HEK293 (cell line): ENCODE measurements at regions not wholly inside any gene's neighbourhood (a gene's known extent, or its start where the extent isn't known, plus 50 kb on each side); places are given as distances from the start of the nearest gene placed in this dataset.

Source experiments
- CTCF ChIA-PET: fragments of 350-600 bp; formaldehyde crosslinking; extraction: SDS; loops from one replicate; lab custom pipeline; 2021; ENCODE audit warnings: antibody characterized with exemption; lab: Yijun Ruan, JAX
- POLR2A ChIA-PET: fragments of 300-600 bp; formaldehyde crosslinking; extraction: SDS; loops from one replicate; lab custom pipeline; 2020; ENCODE audit warnings: antibody characterized with exemption, inconsistent platforms; lab: Yijun Ruan, JAX
- H3K27ac ChIP-seq: fragments of 200-500 bp; sonication (Bioruptor generic); 2 replicates; pipeline ENCODE4 v1.5.1; 2014; ENCODE audit warnings: low read depth, low read length, control low read depth, inconsistent platforms; ENCODE audit errors: extremely low read depth
- H3K36me3 ChIP-seq, 2 experiments: fragments of 200-500 bp in 1 of 2; sonication (Bioruptor generic) in 1 of 2; 1 replicate in 1 of 2; 2 replicates in 1 of 2; pipeline ENCODE4 v1.5.1; 2014 to 2017; ENCODE audit warnings: inconsistent platforms in 2 of 2, low read length in 2 of 2; ENCODE audit not compliant: control insufficient read depth in 2 of 2, insufficient read depth in 1 of 2
- H3K4me1 ChIP-seq: fragments of 200-500 bp; sonication (Bioruptor generic); 2 replicates; pipeline ENCODE4 v1.5.1; 2014; ENCODE audit warnings: mild to moderate bottlenecking, low read length, inconsistent platforms; ENCODE audit not compliant: control insufficient read depth, insufficient read depth
- H3K4me3 ChIP-seq: 2 replicates; pipeline ENCODE4 v1.5.1; 2011; ENCODE audit warnings: low read depth, mild to moderate bottlenecking, control low read depth, low read length, moderate library complexity
- H3K9me3 ChIP-seq: fragments of 200-500 bp; sonication (Bioruptor generic); 2 replicates; pipeline ENCODE4 v1.5.1; 2014; ENCODE audit warnings: low read depth, low read length, inconsistent platforms; ENCODE audit not compliant: control insufficient read depth, insufficient read depth
- GLI2 ChIP-seq: fragments of 450-650 bp; formaldehyde crosslinking; IDR thresholded peaks from 2 replicates; pipeline ENCODE4; 2017; ENCODE audit warnings: missing biosample characterization, missing genetic modification characterization, low read depth, borderline replicate concordance
- SCRT2 ChIP-seq: fragments of 450-650 bp; formaldehyde crosslinking; IDR thresholded peaks from 2 replicates; pipeline ENCODE4 v1.5.1; 2016; ENCODE audit warnings: missing biosample characterization, missing genetic modification characterization
- ZFP37 ChIP-seq: fragments of 450-650 bp; formaldehyde crosslinking; IDR thresholded peaks from 2 replicates; pipeline ENCODE4 v1.5.1; 2016; ENCODE audit warnings: missing biosample characterization, missing genetic modification characterization
- ZNF132 ChIP-seq: fragments of 450-650 bp; formaldehyde crosslinking; IDR thresholded peaks from 2 replicates; pipeline ENCODE4 v1.5.1; 2017; ENCODE audit warnings: missing biosample characterization, missing genetic modification characterization, borderline replicate concordance
- ZNF292 ChIP-seq: fragments of 450-650 bp; formaldehyde crosslinking; IDR thresholded peaks from 2 replicates; pipeline ENCODE4 v1.5.1; 2016; ENCODE audit warnings: low read depth, missing biosample characterization, missing genetic modification characterization, borderline replicate concordance
- ZNF335 ChIP-seq: fragments of 450-650 bp; formaldehyde crosslinking; conservative IDR thresholded peaks from 2 replicates; pipeline ENCODE4 v1.5.1; 2016; ENCODE audit warnings: missing biosample characterization, missing genetic modification characterization
- ZNF341 ChIP-seq: fragments of 450-650 bp; formaldehyde crosslinking; IDR thresholded peaks from 2 replicates; pipeline ENCODE4; 2016; ENCODE audit warnings: low read depth, missing biosample characterization, missing genetic modification characterization
- ZNF426 ChIP-seq: fragments of 450-650 bp; formaldehyde crosslinking; IDR thresholded peaks from 2 replicates; pipeline ENCODE4 v1.5.1; 2017; ENCODE audit warnings: missing biosample characterization, missing genetic modification characterization, mild to moderate bottlenecking, inconsistent platforms, moderate library complexity
- ZNF777 ChIP-seq: fragments of 450-650 bp; formaldehyde crosslinking; IDR thresholded peaks from 2 replicates; pipeline ENCODE4 v1.5.1; 2017; ENCODE audit warnings: missing biosample characterization, missing genetic modification characterization, borderline replicate concordance
- ZNF791 ChIP-seq: fragments of 450-650 bp; formaldehyde crosslinking; IDR thresholded peaks from 2 replicates; pipeline ENCODE4 v1.5.1; 2016; ENCODE audit warnings: missing biosample characterization, missing genetic modification characterization
- TF ChIP-seq, protein P1 (sequence below): fragments of 450-650 bp; formaldehyde crosslinking; conservative IDR thresholded peaks from 2 replicates; pipeline ENCODE4 v1.5.1; 2016; ENCODE audit warnings: low read depth, missing biosample characterization, missing genetic modification characterization
- TF ChIP-seq, protein P2 (sequence below): fragments of 450-650 bp; formaldehyde crosslinking; IDR thresholded peaks from 2 replicates; pipeline ENCODE4 v1.5.1; 2016; ENCODE audit warnings: missing biosample characterization, missing genetic modification characterization
- TF ChIP-seq, protein P3 (sequence below): fragments of 450-650 bp; formaldehyde crosslinking; IDR thresholded peaks from 2 replicates; pipeline ENCODE4 v1.5.1; 2017; ENCODE audit warnings: missing biosample characterization, missing genetic modification characterization
- TF ChIP-seq, protein P4 (sequence below): fragments of 450-650 bp; formaldehyde crosslinking; IDR thresholded peaks from 2 replicates; pipeline ENCODE4 v1.5.1; 2016; ENCODE audit warnings: missing biosample characterization, missing genetic modification characterization
- TF ChIP-seq, protein P5 (sequence below): fragments of 450-650 bp; formaldehyde crosslinking; IDR thresholded peaks from 2 replicates; pipeline ENCODE4 v1.5.1; 2016; ENCODE audit warnings: missing biosample characterization, missing genetic modification characterization, low read depth
- TF ChIP-seq, protein P6 (sequence below): fragments of 450-650 bp; formaldehyde crosslinking; IDR thresholded peaks from 2 replicates; pipeline ENCODE4 v1.5.1; 2016; ENCODE audit warnings: missing biosample characterization, missing genetic modification characterization
- TF ChIP-seq, protein P7 (sequence below): fragments of 450-650 bp; formaldehyde crosslinking; IDR thresholded peaks from 2 replicates; pipeline ENCODE4 v1.5.1; 2016; ENCODE audit warnings: missing biosample characterization, missing genetic modification characterization

DNA sequence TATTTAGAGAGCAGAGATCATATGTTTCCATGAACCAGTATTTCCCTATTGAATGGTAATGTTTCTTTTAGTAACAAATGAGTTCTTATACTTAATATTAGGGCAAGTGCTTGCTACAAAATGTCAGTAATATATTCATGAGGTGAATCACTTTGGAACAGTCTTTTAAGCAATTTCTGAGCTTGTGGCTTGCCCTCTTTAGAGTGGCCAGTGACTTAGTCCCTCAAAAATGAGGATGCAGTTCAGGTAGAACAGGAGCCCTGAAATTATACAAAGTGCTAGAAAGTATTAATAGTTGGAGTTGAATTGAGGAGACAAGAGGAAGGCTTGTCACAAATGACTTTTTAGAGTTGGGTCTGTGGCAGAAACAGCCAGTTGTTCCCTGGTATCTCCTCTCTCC lies 53.4 kb upstream of the PITX2 start (continued):
- TF ChIP-seq, protein P1, sequence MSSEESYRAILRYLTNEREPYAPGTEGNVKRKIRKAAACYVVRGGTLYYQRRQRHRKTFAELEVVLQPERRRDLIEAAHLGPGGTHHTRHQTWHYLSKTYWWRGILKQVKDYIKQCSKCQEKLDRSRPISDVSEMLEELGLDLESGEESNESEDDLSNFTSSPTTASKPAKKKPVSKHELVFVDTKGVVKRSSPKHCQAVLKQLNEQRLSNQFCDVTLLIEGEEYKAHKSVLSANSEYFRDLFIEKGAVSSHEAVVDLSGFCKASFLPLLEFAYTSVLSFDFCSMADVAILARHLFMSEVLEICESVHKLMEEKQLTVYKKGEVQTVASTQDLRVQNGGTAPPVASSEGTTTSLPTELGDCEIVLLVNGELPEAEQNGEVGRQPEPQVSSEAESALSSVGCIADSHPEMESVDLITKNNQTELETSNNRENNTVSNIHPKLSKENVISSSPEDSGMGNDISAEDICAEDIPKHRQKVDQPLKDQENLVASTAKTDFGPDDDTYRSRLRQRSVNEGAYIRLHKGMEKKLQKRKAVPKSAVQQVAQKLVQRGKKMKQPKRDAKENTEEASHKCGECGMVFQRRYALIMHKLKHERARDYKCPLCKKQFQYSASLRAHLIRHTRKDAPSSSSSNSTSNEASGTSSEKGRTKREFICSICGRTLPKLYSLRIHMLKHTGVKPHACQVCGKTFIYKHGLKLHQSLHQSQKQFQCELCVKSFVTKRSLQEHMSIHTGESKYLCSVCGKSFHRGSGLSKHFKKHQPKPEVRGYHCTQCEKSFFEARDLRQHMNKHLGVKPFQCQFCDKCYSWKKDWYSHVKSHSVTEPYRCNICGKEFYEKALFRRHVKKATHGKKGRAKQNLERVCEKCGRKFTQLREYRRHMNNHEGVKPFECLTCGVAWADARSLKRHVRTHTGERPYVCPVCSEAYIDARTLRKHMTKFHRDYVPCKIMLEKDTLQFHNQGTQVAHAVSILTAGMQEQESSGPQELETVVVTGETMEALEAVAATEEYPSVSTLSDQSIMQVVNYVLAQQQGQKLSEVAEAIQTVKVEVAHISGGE, result no peak
- TF ChIP-seq, all 188 proteins: peak for 0

DNA sequence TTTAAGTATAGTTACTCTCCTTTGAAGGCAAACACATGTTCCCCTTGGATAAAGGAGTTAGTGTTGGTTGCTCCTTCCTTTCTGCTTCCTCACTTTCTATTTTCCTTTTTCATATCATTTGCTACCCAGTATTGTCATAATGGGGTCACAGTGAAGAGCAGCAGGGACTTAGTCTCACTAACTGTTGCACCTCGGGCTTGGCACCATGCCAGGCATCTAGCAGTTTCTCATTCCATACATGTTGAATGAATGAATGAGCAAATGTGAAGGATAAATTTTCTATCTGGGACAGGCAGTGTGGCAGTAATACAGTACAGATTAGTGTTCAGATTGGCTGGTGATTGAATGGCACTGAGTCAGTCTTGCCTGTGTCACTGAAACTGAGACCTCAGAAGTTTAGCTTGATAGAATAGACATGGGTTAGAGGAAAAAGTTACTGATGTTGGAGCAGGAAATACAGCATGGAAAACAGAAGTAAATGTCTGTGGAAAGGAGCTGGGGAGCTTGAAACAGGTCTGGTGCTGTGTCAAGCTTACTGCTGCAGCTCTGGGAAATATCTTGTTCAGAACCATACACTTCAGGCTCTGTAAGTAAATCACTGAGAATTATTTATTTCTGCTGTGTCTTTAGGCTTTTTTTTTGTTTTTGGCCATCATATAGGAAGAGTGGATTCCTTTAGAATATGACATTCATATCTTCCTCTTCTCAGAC lies 55.8 kb upstream of the PITX2 start:
- Histone ChIP-seq H3K36me3 (no peaks in the 10 kb centered on the region), H3K27ac (no peak overlapping the region), H3K4me1 (no peaks in the 10 kb centered on the region), H3K9me3 (no peaks in the 10 kb centered on the region), H3K4me3 (no peak overlapping the region)
- CTCF ChIA-PET, result no interaction called here
- POLR2A ChIA-PET, result no interaction called here
- no peak for TF ChIP-seq ZNF777 (tag by site-specific recombination)
- TF ChIP-seq ZNF791 (tag by site-specific recombination), result no peak
- TF ChIP-seq ZNF132, result no peak
- no peak for TF ChIP-seq ZNF335
- TF ChIP-seq ZNF341 (tag by site-specific recombination), result no peak
- TF ChIP-seq ZFP37 (tag by site-specific recombination), result no peak
- TF ChIP-seq, protein P2, sequence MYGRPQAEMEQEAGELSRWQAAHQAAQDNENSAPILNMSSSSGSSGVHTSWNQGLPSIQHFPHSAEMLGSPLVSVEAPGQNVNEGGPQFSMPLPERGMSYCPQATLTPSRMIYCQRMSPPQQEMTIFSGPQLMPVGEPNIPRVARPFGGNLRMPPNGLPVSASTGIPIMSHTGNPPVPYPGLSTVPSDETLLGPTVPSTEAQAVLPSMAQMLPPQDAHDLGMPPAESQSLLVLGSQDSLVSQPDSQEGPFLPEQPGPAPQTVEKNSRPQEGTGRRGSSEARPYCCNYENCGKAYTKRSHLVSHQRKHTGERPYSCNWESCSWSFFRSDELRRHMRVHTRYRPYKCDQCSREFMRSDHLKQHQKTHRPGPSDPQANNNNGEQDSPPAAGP (tag by site-specific recombination), result no peak
- TF ChIP-seq, protein P3, sequence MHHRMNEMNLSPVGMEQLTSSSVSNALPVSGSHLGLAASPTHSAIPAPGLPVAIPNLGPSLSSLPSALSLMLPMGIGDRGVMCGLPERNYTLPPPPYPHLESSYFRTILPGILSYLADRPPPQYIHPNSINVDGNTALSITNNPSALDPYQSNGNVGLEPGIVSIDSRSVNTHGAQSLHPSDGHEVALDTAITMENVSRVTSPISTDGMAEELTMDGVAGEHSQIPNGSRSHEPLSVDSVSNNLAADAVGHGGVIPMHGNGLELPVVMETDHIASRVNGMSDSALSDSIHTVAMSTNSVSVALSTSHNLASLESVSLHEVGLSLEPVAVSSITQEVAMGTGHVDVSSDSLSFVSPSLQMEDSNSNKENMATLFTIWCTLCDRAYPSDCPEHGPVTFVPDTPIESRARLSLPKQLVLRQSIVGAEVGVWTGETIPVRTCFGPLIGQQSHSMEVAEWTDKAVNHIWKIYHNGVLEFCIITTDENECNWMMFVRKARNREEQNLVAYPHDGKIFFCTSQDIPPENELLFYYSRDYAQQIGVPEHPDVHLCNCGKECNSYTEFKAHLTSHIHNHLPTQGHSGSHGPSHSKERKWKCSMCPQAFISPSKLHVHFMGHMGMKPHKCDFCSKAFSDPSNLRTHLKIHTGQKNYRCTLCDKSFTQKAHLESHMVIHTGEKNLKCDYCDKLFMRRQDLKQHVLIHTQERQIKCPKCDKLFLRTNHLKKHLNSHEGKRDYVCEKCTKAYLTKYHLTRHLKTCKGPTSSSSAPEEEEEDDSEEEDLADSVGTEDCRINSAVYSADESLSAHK (tag by site-specific recombination), result peak; percentile 55; the same call in 1 of the 2 replicates
- peak; percentile 47; the same call in 1 of the 2 replicates for TF ChIP-seq SCRT2 (tag by site-specific recombination)
- TF ChIP-seq, protein P4, sequence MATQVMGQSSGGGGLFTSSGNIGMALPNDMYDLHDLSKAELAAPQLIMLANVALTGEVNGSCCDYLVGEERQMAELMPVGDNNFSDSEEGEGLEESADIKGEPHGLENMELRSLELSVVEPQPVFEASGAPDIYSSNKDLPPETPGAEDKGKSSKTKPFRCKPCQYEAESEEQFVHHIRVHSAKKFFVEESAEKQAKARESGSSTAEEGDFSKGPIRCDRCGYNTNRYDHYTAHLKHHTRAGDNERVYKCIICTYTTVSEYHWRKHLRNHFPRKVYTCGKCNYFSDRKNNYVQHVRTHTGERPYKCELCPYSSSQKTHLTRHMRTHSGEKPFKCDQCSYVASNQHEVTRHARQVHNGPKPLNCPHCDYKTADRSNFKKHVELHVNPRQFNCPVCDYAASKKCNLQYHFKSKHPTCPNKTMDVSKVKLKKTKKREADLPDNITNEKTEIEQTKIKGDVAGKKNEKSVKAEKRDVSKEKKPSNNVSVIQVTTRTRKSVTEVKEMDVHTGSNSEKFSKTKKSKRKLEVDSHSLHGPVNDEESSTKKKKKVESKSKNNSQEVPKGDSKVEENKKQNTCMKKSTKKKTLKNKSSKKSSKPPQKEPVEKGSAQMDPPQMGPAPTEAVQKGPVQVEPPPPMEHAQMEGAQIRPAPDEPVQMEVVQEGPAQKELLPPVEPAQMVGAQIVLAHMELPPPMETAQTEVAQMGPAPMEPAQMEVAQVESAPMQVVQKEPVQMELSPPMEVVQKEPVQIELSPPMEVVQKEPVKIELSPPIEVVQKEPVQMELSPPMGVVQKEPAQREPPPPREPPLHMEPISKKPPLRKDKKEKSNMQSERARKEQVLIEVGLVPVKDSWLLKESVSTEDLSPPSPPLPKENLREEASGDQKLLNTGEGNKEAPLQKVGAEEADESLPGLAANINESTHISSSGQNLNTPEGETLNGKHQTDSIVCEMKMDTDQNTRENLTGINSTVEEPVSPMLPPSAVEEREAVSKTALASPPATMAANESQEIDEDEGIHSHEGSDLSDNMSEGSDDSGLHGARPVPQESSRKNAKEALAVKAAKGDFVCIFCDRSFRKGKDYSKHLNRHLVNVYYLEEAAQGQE (tag by site-specific recombination), result no peak
- no peak for TF ChIP-seq GLI2 (tag by site-specific recombination)
- TF ChIP-seq ZNF292 (tag by site-specific recombination), result no peak
- TF ChIP-seq, protein P5, sequence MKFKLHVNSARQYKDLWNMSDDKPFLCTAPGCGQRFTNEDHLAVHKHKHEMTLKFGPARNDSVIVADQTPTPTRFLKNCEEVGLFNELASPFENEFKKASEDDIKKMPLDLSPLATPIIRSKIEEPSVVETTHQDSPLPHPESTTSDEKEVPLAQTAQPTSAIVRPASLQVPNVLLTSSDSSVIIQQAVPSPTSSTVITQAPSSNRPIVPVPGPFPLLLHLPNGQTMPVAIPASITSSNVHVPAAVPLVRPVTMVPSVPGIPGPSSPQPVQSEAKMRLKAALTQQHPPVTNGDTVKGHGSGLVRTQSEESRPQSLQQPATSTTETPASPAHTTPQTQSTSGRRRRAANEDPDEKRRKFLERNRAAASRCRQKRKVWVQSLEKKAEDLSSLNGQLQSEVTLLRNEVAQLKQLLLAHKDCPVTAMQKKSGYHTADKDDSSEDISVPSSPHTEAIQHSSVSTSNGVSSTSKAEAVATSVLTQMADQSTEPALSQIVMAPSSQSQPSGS (tag by site-specific recombination), result no peak
- no peak for TF ChIP-seq ZNF426
- TF ChIP-seq, protein P6, sequence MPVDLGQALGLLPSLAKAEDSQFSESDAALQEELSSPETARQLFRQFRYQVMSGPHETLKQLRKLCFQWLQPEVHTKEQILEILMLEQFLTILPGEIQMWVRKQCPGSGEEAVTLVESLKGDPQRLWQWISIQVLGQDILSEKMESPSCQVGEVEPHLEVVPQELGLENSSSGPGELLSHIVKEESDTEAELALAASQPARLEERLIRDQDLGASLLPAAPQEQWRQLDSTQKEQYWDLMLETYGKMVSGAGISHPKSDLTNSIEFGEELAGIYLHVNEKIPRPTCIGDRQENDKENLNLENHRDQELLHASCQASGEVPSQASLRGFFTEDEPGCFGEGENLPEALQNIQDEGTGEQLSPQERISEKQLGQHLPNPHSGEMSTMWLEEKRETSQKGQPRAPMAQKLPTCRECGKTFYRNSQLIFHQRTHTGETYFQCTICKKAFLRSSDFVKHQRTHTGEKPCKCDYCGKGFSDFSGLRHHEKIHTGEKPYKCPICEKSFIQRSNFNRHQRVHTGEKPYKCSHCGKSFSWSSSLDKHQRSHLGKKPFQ (tag by site-specific recombination), result no peak
- TF ChIP-seq, protein P7, sequence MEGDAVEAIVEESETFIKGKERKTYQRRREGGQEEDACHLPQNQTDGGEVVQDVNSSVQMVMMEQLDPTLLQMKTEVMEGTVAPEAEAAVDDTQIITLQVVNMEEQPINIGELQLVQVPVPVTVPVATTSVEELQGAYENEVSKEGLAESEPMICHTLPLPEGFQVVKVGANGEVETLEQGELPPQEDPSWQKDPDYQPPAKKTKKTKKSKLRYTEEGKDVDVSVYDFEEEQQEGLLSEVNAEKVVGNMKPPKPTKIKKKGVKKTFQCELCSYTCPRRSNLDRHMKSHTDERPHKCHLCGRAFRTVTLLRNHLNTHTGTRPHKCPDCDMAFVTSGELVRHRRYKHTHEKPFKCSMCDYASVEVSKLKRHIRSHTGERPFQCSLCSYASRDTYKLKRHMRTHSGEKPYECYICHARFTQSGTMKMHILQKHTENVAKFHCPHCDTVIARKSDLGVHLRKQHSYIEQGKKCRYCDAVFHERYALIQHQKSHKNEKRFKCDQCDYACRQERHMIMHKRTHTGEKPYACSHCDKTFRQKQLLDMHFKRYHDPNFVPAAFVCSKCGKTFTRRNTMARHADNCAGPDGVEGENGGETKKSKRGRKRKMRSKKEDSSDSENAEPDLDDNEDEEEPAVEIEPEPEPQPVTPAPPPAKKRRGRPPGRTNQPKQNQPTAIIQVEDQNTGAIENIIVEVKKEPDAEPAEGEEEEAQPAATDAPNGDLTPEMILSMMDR, result no peak
